Hematopoietic multipotent progenitor cell (in vitro differentiated cells): ENCODE measurements at regions not wholly inside any gene's neighbourhood (a gene's known extent, or its start where the extent isn't known, plus 50 kb on each side); places are given as distances from the start of the nearest gene placed in this dataset.

ENCODE experiments used
- DNase-seq, 3 donors: peaks; one replicate each; pipeline ENCODE4 v3.0.0-alpha.2; 2011 to 2015; ENCODE audit warnings: low read depth in 2 of 3, low spot score in 2 of 3

GRCh38 chr3:83513051-83513450 lies 1445.7 kb upstream of the CADM2 start:
- peak in 1 of 3 donors; percentile 31 for DNase-seq

DNA sequence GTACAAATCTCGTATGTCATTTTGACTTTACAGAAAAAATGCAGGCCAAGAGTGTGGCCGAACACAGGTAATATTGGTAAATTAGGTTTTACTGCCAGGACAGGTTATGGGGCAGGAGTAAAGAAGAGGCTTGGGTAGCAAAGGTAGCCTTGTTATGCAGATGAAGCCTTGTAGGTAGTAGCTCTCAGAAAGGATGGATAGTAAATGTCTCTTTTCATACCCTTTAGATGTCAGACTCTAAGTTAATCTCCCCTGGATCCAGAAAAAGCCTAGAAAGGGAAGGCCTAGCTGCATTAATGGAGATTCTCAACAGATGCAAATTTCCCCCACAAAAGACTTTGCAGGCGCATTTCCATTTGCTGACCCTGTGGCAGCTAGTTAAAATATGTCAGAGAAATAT lies 1445.1 kb upstream of the CADM2 start:
- no peak for DNase-seq

GRCh38 chr3:83514130-83514914 lies 1444.5 kb upstream of the CADM2 start:
- no peak for DNase-seq

GRCh38 chr3:83515123-83515522 lies 1443.7 kb upstream of the CADM2 start:
- no peak for DNase-seq

GRCh38 chr3:83523470-83524073 lies 1435.2 kb upstream of the CADM2 start:
- DNase-seq = peak in 2 of 3 donors; percentile 57 to 78

GRCh38 chr3:83524901-83525300 lies 1433.9 kb upstream of the CADM2 start:
- no peak for DNase-seq

DNA sequence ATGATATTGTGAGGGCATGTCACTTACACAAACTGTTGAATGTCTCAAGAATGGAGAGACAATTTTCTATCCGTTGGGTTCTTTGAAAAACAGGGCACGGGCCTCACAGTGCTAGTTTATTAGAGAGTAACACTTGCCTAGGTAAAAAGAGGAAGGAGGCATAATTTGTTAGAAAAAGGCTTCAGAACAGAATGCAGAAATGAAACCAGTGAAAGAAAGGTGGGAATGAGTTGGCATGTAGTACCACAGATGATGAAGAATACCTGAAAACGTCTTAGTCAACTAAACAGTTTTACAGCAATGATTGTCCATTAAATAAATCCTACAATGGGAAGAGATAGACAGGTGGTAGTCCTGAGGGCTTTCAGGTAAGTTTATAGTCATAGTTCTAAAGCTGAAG lies 1399.7 kb upstream of the CADM2 start:
- DNase-seq = no peak

GRCh38 chr3:83567935-83568334 lies 1390.9 kb upstream of the CADM2 start:
- no peak for DNase-seq

DNA sequence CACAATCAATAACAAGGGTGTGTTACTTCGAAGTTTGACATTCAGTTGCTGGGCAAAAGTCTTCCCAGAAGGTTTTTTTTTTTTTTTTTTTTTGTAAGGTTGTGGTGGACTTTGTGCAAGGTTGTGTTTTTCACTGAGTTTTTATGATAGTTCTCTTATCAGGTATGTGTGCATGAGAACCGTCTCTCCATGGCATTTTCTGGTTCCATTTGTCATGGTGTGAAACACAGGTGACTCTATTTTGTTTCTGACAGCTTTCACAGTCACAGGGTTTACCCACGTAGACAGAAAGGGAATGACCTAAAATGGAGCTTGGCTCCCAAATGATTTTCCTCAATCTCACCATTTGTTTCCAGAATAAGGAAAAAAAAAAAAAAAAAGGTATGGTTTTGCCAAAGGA lies 1377.2 kb upstream of the CADM2 start:
- no peak for DNase-seq

DNA sequence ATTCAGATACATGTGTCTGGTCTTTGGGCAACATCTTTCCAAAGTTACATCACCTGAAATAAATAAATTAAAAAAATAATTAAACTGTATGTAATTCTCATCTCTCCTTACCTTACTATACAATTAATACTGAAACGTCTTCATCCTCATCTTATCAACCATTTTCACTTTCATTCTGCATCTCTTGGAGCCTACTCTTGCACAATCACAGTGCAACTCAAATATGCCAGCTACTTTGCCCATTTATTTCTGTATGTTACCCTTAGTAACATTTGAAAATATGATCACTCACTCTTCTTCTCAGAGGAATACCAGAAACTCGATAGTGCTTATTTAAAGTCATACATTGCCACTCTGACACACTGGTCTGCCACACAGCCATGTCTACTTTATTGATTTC lies 1357.1 kb upstream of the CADM2 start:
- no peak for DNase-seq

- DNase-seq = no peak
Observed at GRCh38 chr3:83622526-83622925, 1336.3 kb upstream of the CADM2 start.

GRCh38 chr3:83625261-83625660 lies 1333.5 kb upstream of the CADM2 start:
- no peak for DNase-seq

DNA sequence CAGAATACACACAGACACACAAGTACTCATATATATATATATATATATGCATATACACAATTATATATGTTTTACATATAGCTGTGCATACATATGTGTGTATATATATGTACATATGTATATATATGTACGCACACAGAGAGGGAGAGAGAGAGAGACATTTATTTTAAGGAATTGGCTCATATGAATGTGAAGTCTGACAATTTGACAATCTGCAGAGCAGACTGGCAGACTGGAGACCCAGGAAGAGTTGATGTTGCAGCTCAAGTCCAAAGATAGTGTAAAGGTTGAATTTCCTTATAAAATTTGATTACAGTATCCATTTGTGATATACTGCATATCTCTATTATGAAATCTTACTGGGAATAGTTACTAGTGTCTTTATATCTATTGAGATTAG lies 1330.3 kb upstream of the CADM2 start:
- DNase-seq = no peak

DNA sequence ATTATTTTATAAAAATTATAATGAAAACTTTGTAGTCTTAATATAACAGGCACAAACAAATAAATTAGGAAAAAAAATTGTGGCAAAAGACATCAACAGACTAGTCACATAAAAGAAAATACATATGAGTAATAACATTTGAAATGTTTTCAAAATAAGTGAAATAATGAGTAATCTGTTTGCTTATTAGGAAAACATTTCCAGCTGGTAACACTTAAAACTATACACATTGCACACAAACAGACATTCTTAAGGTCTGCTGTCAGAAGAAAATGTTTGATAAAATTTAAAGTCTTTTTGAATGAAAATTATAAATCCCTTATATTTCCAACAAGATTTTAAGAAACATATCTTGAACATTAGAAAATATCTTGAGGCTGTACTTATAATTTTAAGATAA lies 1326.3 kb upstream of the CADM2 start:
- DNase-seq = no peak

DNA sequence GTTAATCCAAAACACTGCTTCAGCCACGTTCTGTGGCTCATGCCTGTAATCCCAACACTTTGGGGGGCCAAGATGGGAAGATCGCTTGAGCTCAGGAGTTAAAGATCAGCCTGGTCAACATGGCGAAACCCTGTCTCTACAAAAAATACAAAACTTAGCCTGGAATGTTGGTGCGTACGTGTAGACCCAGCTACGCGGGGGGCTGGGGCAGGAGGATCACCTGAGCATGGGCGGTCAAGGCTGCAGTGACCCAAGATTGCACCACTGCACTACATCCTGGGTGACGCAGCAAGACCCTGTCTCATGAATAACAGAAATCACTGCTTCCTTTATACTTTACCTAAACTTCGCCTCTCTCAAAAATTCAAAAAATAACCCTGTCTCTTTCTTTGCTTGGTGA lies 1325.0 kb upstream of the CADM2 start:
- no peak for DNase-seq

- DNase-seq = no peak
Observed at GRCh38 chr3:83649692-83650091, 1309.1 kb upstream of the CADM2 start.

- no peak for DNase-seq
Observed at GRCh38 chr3:83655083-83655482, 1303.7 kb upstream of the CADM2 start.

DNA sequence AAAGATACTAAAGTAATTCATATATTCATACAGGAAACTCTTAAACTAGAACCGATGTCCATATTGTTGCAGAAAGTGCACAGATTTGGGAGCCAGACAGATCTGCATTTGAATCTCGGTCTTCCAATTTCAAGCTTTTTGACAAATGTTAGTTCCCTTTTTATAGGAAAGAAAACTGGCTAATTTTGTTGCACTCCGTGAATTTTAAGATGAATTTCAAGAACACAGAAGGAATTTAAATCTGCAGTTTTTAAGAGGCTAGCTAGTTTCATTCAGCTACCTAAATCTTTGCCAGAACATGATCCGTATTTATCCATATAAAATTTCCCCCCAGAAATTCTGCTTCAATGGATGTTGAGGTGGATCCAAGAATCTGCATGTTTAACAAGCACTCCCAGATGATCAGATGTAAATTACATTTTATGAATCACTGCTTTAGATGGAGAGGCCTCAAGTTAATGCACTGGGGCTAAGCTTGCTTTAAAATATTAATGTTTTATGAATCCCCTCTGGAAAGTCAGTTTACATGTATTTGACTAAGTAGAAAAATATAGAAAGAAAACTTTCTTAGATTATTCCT lies 1296.3 kb upstream of the CADM2 start:
- DNase-seq = no peak

- DNase-seq = no peak
Observed at GRCh38 chr3:83670416-83670815, 1288.4 kb upstream of the CADM2 start.

GRCh38 chr3:83683937-83684598 lies 1274.7 kb upstream of the CADM2 start:
- DNase-seq = no peak

GRCh38 chr3:83706669-83707068 lies 1252.1 kb upstream of the CADM2 start:
- DNase-seq = no peak

DNA sequence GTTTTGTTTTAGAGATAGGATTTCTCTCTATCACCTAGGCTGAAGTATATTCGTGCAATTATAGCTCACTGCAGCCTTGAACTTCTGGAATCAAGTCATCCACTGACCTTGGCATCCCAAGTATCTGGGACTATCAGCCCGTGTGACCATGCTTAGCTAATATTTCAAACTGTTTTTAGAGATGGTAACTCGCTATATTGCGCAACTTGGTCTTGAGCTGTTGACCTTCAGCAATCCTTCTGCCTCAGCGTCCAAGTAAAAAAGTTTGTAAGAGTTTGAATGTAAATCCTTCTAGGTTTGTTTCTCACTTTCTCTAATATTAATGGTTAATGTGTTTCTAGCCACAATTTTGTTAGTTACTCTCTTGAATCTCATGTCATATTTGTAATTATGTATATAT lies 1243.5 kb upstream of the CADM2 start:
- no peak for DNase-seq
